Smooth muscle cell (in vitro differentiated cells): ENCODE measurements at regions not wholly inside any gene's neighbourhood (a gene's known extent, or its start where the extent isn't known, plus 50 kb on each side); places are given as distances from the start of the nearest gene placed in this dataset.

ENCODE experiments used
- DNase-seq: peaks from one replicate; lab custom pipeline; 2025; ENCODE audit not compliant: unreplicated experiment; lab: John Stamatoyannopoulos, UW
- H2AFZ ChIP-seq: fragments of 200-600 bp; sonication (generic); 2 replicates; pipeline ENCODE4 v1.6.0; 2016; ENCODE audit warnings: antibody characterized with exemption, low read depth, mild to moderate bottlenecking
- H3F3A ChIP-seq: fragments of 200-600 bp; sonication (generic); 2 replicates; pipeline ENCODE4 v1.6.0; 2017; ENCODE audit warnings: antibody characterized with exemption, low read depth
- H3K27ac ChIP-seq: fragments of 200-600 bp; sonication (generic); 2 replicates; pipeline ENCODE4 v1.5.1; 2016; ENCODE audit warnings: low read depth, mild to moderate bottlenecking
- H3K27me3 ChIP-seq: fragments of 200-600 bp; sonication (generic); 2 replicates; pipeline ENCODE4 v1.6.1; 2016; ENCODE audit warnings: low read depth, mild to moderate bottlenecking
- H3K36me3 ChIP-seq: fragments of 200-600 bp; sonication (generic); 2 replicates; pipeline ENCODE4 v1.5.1; 2016; ENCODE audit warnings: low read depth
- H3K4me1 ChIP-seq: fragments of 200-600 bp; sonication (generic); 2 replicates; pipeline ENCODE4 v1.5.1; 2016; ENCODE audit warnings: low read depth
- H3K4me2 ChIP-seq: fragments of 200-600 bp; sonication (generic); 2 replicates; pipeline ENCODE4 v1.6.0; 2016; ENCODE audit warnings: mild to moderate bottlenecking
- H3K4me3 ChIP-seq: fragments of 200-600 bp; sonication (generic); 2 replicates; pipeline ENCODE4 v1.5.1; 2016; ENCODE audit warnings: mild to moderate bottlenecking
- H3K79me2 ChIP-seq: fragments of 200-600 bp; sonication (generic); 2 replicates; pipeline ENCODE4 v1.6.0; 2016; ENCODE audit warnings: low read depth, mild to moderate bottlenecking
- H3K9ac ChIP-seq: fragments of 200-600 bp; sonication (generic); 2 replicates; pipeline ENCODE4 v1.6.0; 2016; ENCODE audit warnings: low read depth
- H3K9me3 ChIP-seq: fragments of 200-600 bp; sonication (generic); replicated peaks from 2 replicates; pipeline ENCODE4 v1.5.1; 2016; ENCODE audit warnings: low read depth
- H4K20me1 ChIP-seq: fragments of 200-600 bp; sonication (generic); 2 replicates; pipeline ENCODE4 v1.6.0; 2016; ENCODE audit warnings: low read depth
- CTCF ChIP-seq: fragments of 200-600 bp; sonication (generic); IDR thresholded peaks from 2 replicates; pipeline ENCODE4 v1.5.1; 2017; ENCODE audit warnings: borderline replicate concordance, mild to moderate bottlenecking, antibody characterized with exemption; ENCODE audit not compliant: insufficient read depth, poor library complexity, severe bottlenecking
- whole genome bisulfite sequencing: methylation state at CpG from one replicate; pipeline ENCODE4 v1.1.7; 2016; ENCODE audit warnings: low lambda C conversion rate; 5-methylcytosine and 5-hydroxymethylcytosine counted together

GRCh38 chr4:8708401-8709021 lies 115.9 kb downstream of the CPZ start:
- H3K4me2 ChIP-seq, result no peak overlapping the region
- H3F3A ChIP-seq, result no peaks in the 10 kb centered on the region
- H4K20me1 ChIP-seq, result no peaks in the 10 kb centered on the region
- no peak overlapping the region for H2AFZ ChIP-seq
- no peak overlapping the region for H3K27ac ChIP-seq
- peaks cover 11% of the 10 kb centered on the region for H3K4me1 ChIP-seq
- TF ChIP-seq CTCF, result no peak
- no peak for DNase-seq
- H3K9ac ChIP-seq, result no peak overlapping the region
- H3K36me3 ChIP-seq, result no peaks in the 10 kb centered on the region
- 84% methylated on average over 12 of the region's 16 CpGs for WGBS
- H3K9me3 ChIP-seq, result no peaks in the 10 kb centered on the region
- no peaks in the 10 kb centered on the region for H3K27me3 ChIP-seq
- H3K4me3 ChIP-seq, result no peak overlapping the region
- H3K79me2 ChIP-seq, result no peaks in the 10 kb centered on the region

GRCh38 chr4:8707045-8707781 lies 114.6 kb downstream of the CPZ start:
- Histone ChIP-seq H3K9ac (no peak overlapping the region), H4K20me1 (no peaks in the 10 kb centered on the region), H3F3A (no peaks in the 10 kb centered on the region), H3K27me3 (no peaks in the 10 kb centered on the region), H3K4me2 (no peak overlapping the region), H3K36me3 (no peaks in the 10 kb centered on the region), H3K4me1 (peaks cover 11% of the 10 kb centered on the region), H3K4me3 (no peak overlapping the region), H3K9me3 (no peaks in the 10 kb centered on the region), H3K79me2 (no peaks in the 10 kb centered on the region), H3K27ac (no peak overlapping the region), H2AFZ (no peak overlapping the region)
- TF ChIP-seq CTCF, result no peak
- no peak for DNase-seq
- WGBS, result 66% methylated on average over 15 of the region's 15 CpGs

- no peaks in the 10 kb centered on the region for H3K27me3 ChIP-seq
- peaks cover 11% of the 10 kb centered on the region for H3K4me1 ChIP-seq
- no peak overlapping the region for H2AFZ ChIP-seq
- DNase-seq, result no peak
- H3K4me3 ChIP-seq, result no peak overlapping the region
- H4K20me1 ChIP-seq, result no peaks in the 10 kb centered on the region
- 84% methylated on average over 21 of the region's 21 CpGs for WGBS
- H3K27ac ChIP-seq, result no peak overlapping the region
- H3K9me3 ChIP-seq, result no peaks in the 10 kb centered on the region
- no peaks in the 10 kb centered on the region for H3F3A ChIP-seq
- no peaks in the 10 kb centered on the region for H3K79me2 ChIP-seq
- H3K4me2 ChIP-seq, result no peak overlapping the region
- no peak overlapping the region for H3K9ac ChIP-seq
- no peak for TF ChIP-seq CTCF
- no peaks in the 10 kb centered on the region for H3K36me3 ChIP-seq
These were observed 113.9 kb downstream of the CPZ start for GRCh38 chr4:8706216-8707044.
